GM12892 (cell line): ENCODE measurements at regions not wholly inside any gene's neighbourhood (a gene's known extent, or its start where the extent isn't known, plus 50 kb on each side); places are given as distances from the start of the nearest gene placed in this dataset.

Experiments
- POLR2A ChIP-seq: IDR thresholded peaks from 2 replicates; pipeline ENCODE4 v1.6.1; 2011; ENCODE audit warnings: low read depth, low read length, control low read depth
- POLR2AphosphoS5 ChIP-seq: IDR thresholded peaks from 2 replicates; pipeline ENCODE4 v1.6.1; 2011; ENCODE audit warnings: low read depth, low read length, control low read depth
- TAF1 ChIP-seq: IDR thresholded peaks from 2 replicates; pipeline ENCODE4 v1.6.1; 2011; ENCODE audit warnings: low read depth, mild to moderate bottlenecking, control low read depth, low read length, borderline replicate concordance

DNA sequence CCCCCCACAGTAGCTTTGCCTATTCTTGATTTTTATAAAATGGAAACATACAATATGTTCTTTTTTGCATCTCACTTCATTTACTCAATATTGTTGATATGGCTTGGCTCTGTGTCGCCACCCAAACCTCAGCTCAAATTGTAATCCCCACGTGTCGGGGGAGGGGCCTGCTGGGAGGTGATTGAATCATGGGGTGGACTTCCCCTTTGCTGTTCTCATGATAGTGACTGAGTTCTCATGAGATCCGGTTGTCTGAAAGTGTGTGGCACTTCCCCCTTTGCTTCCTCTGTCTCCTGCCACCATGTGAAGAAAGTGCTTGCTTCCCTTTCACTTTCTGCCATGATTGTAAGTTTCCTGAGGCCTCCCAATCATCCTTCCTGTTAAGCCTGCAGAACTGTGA is 431.3 kb downstream of the MN1 start:
- no peak for TF ChIP-seq POLR2AphosphoS5
- TF ChIP-seq POLR2A, result no peak
- no peak for TF ChIP-seq TAF1
